Natural killer cell (primary cell): ENCODE measurements at regions not wholly inside any gene's neighbourhood (a gene's known extent, or its start where the extent isn't known, plus 50 kb on each side); places are given as distances from the start of the nearest gene placed in this dataset.

ENCODE experiments used
- ATAC-seq, 3 donors: fragments of 150-1000 bp in 2 of 3; fragments of 200-7000 bp in 1 of 3; cut with Tn5 transposase; 1 replicate in 1 of 3; 2 replicates in 2 of 3; pipeline ENCODE4 v1.10.0; 2021; ENCODE audit warnings: mild to moderate bottlenecking in 2 of 3, moderate library complexity in 2 of 3
- DNase-seq, 2 donors: peaks; one replicate each; pipeline versions ENCODE4 v3.0.0 to v3.0.0-alpha.2; 2013 to 2021; ENCODE audit warnings: mixed read lengths in 1 of 2
- H3K27ac ChIP-seq: one replicate; pipeline ENCODE4 v1.5.1; 2013; ENCODE audit warnings: mild to moderate bottlenecking, low read length
- H3K27me3 ChIP-seq: one replicate; pipeline ENCODE4 v1.6.1; 2013; ENCODE audit warnings: low read length; ENCODE audit not compliant: control insufficient read depth, insufficient read depth
- H3K36me3 ChIP-seq: one replicate; pipeline ENCODE4 v1.6.1; 2013; ENCODE audit warnings: low read length; ENCODE audit not compliant: control insufficient read depth, insufficient read depth
- H3K4me1 ChIP-seq: one replicate; pipeline ENCODE4 v1.6.1; 2013; ENCODE audit warnings: low read length; ENCODE audit not compliant: control insufficient read depth, insufficient read depth
- H3K4me3 ChIP-seq: one replicate; pipeline ENCODE4 v1.5.1; 2013; ENCODE audit warnings: low read length
- H3K9me3 ChIP-seq: one replicate; pipeline ENCODE4 v1.6.1; 2013; ENCODE audit warnings: low read length; ENCODE audit not compliant: control insufficient read depth, insufficient read depth
- H3K27ac Mint-ChIP-seq, 2 donors: one replicate each; pipeline ENCODE4 v1.8.0; 2022; ENCODE audit warnings: mild to moderate bottlenecking in 2 of 2, mixed read lengths in 2 of 2, moderate library complexity in 1 of 2
- H3K27me3 Mint-ChIP-seq, 2 donors: one replicate each; pipeline ENCODE4 v1.8.0; 2022; ENCODE audit warnings: low read depth in 2 of 2, mixed read lengths in 2 of 2
- H3K36me3 Mint-ChIP-seq: one replicate; pipeline ENCODE4 v1.8.0; 2022; ENCODE audit warnings: mixed read lengths
- H3K4me1 Mint-ChIP-seq, 2 donors: one replicate each; pipeline ENCODE4 v1.8.0; 2022; ENCODE audit warnings: mixed read lengths in 2 of 2
- H3K4me3 Mint-ChIP-seq: one replicate; pipeline ENCODE4 v1.8.0; 2022; ENCODE audit warnings: mild to moderate bottlenecking, moderate library complexity, mixed read lengths
- H3K9me3 Mint-ChIP-seq, 2 donors: one replicate each; pipeline ENCODE4 v1.8.0; 2022; ENCODE audit warnings: mixed read lengths in 2 of 2
- WGBS: methylation state at CpG from one replicate; pipeline ENCODE4 v1.1.7; 2013; ENCODE audit warnings: missing lambda C conversion rate; ENCODE audit not compliant: insufficient coverage; 5-methylcytosine and 5-hydroxymethylcytosine counted together
- intact Hi-C: fragments of 100-400 bp; cut with micrococcal nuclease; formaldehyde crosslinking; loops from one replicate; pipeline ENCODE4 v1.14.2; 2022
- TF ChIP-seq, protein P1 (sequence below): fragments of 200-600 bp; IDR thresholded peaks from one replicate; pipeline ENCODE4 v1.8.0; 2022; ENCODE audit warnings: antibody characterized with exemption

DNA sequence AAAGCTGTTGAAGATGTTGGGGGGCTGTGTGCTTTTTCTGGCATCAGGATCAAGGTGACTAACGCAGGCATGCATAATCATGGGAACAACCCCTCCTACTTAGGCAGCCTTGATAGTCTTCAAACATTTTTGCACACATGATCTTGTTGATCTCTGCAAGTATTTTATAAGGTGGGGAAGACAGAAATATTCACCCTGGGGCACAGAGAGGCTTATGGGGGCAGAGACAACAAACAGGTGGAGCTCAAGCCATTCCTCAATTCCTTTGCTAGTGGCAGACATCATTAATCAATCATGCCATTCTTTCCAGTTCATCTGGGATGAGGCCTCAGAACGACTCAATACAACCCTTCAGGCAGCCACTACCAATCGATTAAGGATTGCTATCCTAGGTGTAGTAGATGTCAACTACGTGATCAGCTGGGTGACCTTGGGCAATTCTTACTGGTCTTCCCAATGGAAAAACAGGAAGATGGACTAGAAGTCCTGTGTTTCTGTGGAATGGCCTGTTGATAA lies 110.3 kb upstream of the SMAD3 start:
- H3K27me3 Mint-ChIP-seq, result peaks cover 0 to 3% of the 10 kb centered on the region in 2 donors
- Histone ChIP-seq H3K4me1 (peaks cover 3% of the 10 kb centered on the region), H3K27ac (no peak overlapping the region), H3K9me3 (no peaks in the 10 kb centered on the region), H3K4me3 (no peak overlapping the region), H3K36me3 (no peaks in the 10 kb centered on the region), H3K27me3 (no peaks in the 10 kb centered on the region)
- DNase-seq (no peak), ATAC-seq (no peak)
- intact Hi-C loops, result no loop called here
- WGBS, result 84% methylated on average over 3 of the region's 4 CpGs
- no peaks in the 10 kb centered on the region for H3K9me3 Mint-ChIP-seq
- TF ChIP-seq, protein P1, sequence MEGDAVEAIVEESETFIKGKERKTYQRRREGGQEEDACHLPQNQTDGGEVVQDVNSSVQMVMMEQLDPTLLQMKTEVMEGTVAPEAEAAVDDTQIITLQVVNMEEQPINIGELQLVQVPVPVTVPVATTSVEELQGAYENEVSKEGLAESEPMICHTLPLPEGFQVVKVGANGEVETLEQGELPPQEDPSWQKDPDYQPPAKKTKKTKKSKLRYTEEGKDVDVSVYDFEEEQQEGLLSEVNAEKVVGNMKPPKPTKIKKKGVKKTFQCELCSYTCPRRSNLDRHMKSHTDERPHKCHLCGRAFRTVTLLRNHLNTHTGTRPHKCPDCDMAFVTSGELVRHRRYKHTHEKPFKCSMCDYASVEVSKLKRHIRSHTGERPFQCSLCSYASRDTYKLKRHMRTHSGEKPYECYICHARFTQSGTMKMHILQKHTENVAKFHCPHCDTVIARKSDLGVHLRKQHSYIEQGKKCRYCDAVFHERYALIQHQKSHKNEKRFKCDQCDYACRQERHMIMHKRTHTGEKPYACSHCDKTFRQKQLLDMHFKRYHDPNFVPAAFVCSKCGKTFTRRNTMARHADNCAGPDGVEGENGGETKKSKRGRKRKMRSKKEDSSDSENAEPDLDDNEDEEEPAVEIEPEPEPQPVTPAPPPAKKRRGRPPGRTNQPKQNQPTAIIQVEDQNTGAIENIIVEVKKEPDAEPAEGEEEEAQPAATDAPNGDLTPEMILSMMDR, result no peak
- H3K4me1 Mint-ChIP-seq, result no peaks in the 10 kb centered on the region
- H3K36me3 Mint-ChIP-seq, result no peaks in the 10 kb centered on the region
- H3K27ac Mint-ChIP-seq, result no peak overlapping the region
- H3K4me3 Mint-ChIP-seq, result no peak overlapping the region

DNA sequence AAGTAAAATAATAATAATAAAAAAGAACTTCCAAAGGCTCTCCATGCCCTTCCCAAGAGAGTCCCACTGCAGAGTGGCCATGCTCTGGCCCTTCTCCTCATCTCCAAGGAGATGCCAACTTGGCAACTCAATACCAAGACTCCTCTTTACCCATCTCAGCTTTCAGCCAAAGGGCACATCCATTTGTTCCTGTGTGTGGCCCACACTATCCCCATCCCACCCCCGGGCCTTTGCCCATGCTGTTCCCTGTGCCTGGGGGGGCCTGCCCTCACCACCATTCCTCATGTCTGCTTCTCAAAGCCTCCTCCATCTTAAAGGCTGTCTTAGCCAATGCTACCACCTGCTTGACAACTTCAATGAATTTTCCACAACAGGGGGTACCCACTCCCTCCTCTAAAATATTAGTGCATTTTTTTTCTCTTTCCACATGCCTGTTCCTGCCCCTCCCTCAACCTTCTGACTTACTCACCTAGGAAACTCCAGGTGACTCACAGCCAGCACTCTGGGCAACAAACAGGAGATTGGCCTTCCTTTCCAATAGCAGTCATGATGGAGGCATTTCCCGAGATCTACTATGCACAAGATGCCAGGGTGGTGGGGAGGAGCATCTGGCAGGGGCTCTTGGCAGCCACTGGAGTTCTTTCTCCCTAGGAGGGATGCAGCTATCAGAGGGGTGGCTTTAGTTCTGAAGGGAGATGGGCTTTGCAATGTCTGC lies 109.4 kb upstream of the SMAD3 start:
- ATAC-seq (no peak), DNase-seq (no peak)
- Mint-ChIP-seq H3K27me3 (peaks cover 0 to 3% of the 10 kb centered on the region in 2 donors), H3K36me3 (no peaks in the 10 kb centered on the region), H3K4me1 (no peaks in the 10 kb centered on the region), H3K4me3 (no peak overlapping the region), H3K9me3 (no peaks in the 10 kb centered on the region), H3K27ac (no peak overlapping the region)
- no peaks in the 10 kb centered on the region for H3K9me3 ChIP-seq
- no peaks in the 10 kb centered on the region for H3K36me3 ChIP-seq
- no peaks in the 10 kb centered on the region for H3K27me3 ChIP-seq
- 86% methylated on average over 2 of the region's 2 CpGs for WGBS
- no peak overlapping the region for H3K27ac ChIP-seq
- intact Hi-C loops, result no loop called here
- TF ChIP-seq, protein P1, result no peak
- H3K4me3 ChIP-seq, result no peak overlapping the region
- peaks cover 3% of the 10 kb centered on the region for H3K4me1 ChIP-seq

DNA sequence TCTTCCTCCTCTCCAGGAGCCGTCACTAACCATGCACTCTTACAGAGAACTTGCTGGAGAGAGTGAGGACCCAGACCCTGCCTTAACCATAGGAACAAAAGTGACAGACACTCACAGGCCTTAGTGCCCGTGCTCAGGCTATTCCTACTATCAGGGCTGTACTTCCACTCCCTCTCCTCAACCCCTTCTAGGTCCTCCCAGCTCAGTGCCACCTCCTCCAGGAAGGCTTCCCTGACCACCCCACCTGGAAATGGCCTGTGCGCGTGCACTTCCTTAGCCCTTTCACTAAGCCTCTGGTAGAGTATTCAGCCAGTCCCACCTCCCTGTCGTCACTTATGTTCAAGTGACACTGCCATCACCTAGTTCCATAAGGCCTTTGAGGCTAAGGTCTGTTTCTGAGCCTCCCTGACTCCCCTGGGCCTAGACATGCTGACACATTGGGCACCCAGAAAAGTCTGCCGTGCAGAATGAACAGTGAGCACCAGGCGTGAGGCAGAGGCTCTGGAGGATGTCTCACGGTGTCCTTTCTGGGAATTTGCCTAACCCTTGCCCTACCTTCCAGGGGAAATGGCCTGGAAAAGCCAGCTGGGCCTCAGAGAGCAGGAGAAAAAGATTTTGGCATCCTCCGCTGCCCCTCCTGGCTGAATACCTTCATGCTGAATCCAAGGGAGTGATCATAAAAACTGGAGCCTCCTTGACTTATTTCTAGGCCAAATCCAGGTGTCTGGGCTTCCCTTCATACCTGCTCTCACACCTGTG lies 108.6 kb upstream of the SMAD3 start:
- Histone ChIP-seq H3K27ac (no peak overlapping the region), H3K27me3 (no peaks in the 10 kb centered on the region), H3K4me1 (peaks cover 3% of the 10 kb centered on the region), H3K4me3 (no peak overlapping the region), H3K36me3 (no peaks in the 10 kb centered on the region), H3K9me3 (no peaks in the 10 kb centered on the region)
- WGBS, result 94% methylated on average over 9 of the region's 9 CpGs
- TF ChIP-seq, protein P1, result no peak
- H3K27ac Mint-ChIP-seq, result no peak overlapping the region
- no peaks in the 10 kb centered on the region for H3K4me1 Mint-ChIP-seq
- H3K4me3 Mint-ChIP-seq, result no peak overlapping the region
- no peaks in the 10 kb centered on the region for H3K36me3 Mint-ChIP-seq
- H3K9me3 Mint-ChIP-seq, result no peaks in the 10 kb centered on the region
- intact Hi-C loops, result no loop called here
- ATAC-seq (no peak), DNase-seq (no peak)
- no peaks in the 10 kb centered on the region for H3K27me3 Mint-ChIP-seq
